ENCODE measurements at regions not wholly inside any gene's neighbourhood (a gene's known extent, or its start where the extent isn't known, plus 50 kb on each side); places are given as distances from the start of the nearest gene placed in this dataset.

DNA sequence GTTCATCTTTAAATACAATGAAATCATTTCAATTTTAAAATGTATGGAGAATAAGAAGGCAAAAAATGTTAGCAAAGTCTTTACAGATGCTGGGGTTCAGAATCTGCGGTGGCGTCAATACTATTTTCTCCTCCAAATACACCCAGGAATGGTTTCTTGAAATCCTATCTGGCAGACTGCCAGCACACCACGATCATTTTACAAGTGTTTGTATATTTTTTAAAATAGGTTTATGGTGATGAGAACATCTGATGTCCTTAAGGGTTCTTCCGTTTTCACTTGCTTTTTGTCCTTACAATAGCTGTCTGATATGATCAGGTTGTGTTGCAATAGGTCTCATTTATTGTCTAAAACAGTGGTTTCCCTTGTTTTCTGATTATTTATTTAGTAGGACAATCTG, 89.6 kb downstream of the CMPK2 start:
- POLR2A ChIA-PET (ENCODE audit: partially characterized antibody): no interaction called here
- H2BK5ac ChIP-seq (ENCODE audit: low read depth, low read length): no peak overlapping the region
- peaks cover 0 to 10% (median 2%) of the 10 kb centered on the region in 4 experiments; a peak in 3 of 7 replicates for H3K4me1 ChIP-seq (replicated peaks in 1 of 4; ENCODE audit: control insufficient read depth in 3 of 4, insufficient read depth in 4 of 4, low read length in 3 of 4)
- no peak overlapping the region for H3K4me2 ChIP-seq (ENCODE audit: insufficient read depth in 1 of 2, low read depth in 2 of 2, low read length in 2 of 2)
- no peak overlapping the region for H4K5ac ChIP-seq (ENCODE audit: insufficient read length, low read depth, low read length)
- H3K79me2 ChIP-seq (ENCODE audit: control insufficient read depth in 1 of 2, insufficient read depth in 2 of 2, low read length in 2 of 2): no peaks in the 10 kb centered on the region
- H2AFZ ChIP-seq (ENCODE audit: low read length): no peak overlapping the region
- CTCF ChIA-PET (ENCODE audit: partially characterized antibody): interaction anchor here (0.6 to 2.2 kb wide), 2 partner anchors 13 to 1445 kb away, joined by 3 to 7 read pairs; no protein-coding TSS in a partner anchor
- H3K18ac ChIP-seq (ENCODE audit: extremely low read depth, low read length): no peak overlapping the region
- 95% methylated on average over 4 of the region's 4 CpGs; no CpG with 5 or more reads in 1 of the 2 experiments for WGBS, 2 experiments (ENCODE audit: extremely low coverage in 1 of 2, insufficient coverage in 1 of 2, insufficient read length in 1 of 2, insufficient replicate concordance in 2 of 2, low coverage in 1 of 2, low lambda C conversion rate in 2 of 2, missing lambda C conversion rate in 1 of 2)
- TF ChIP-seq RFX5 (IDR thresholded peaks at IDR 0.05; ENCODE audit: borderline replicate concordance, low read depth, low read length) (no peak), SP4 (IDR thresholded peaks at IDR 0.05; ENCODE audit: low read length) (no peak), SIRT6 (IDR thresholded peaks at IDR 0.05; ENCODE audit: low read length) (no peak), TCF12 (IDR thresholded peaks at IDR 0.05; ENCODE audit: low read depth, low read length) (no peak), CREB1 (IDR thresholded peaks at IDR 0.05) (no peak), ATF3 (IDR thresholded peaks at IDR 0.05; ENCODE audit: insufficient read depth, low read depth, low read length) (no peak), E2F6 (IDR thresholded peaks at IDR 0.05) (no peak), KDM1A (IDR thresholded peaks at IDR 0.05; ENCODE audit: borderline replicate concordance, low read length) (no peak)
- no peak overlapping the region for H2BK12ac ChIP-seq (ENCODE audit: low read depth, low read length)
- no peaks in the 10 kb centered on the region for H3K36me3 ChIP-seq (ENCODE audit: control insufficient read depth in 2 of 4, insufficient read depth in 4 of 4, low read length in 3 of 4)
- H3K56ac ChIP-seq (replicated peaks; ENCODE audit: insufficient read length, low read depth, low read length): no peak overlapping the region
- no peak overlapping the region for H2BK120ac ChIP-seq (replicated peaks; ENCODE audit: low read depth, low read length)
- no peaks in the 10 kb centered on the region for H3K79me1 ChIP-seq (ENCODE audit: low read depth, low read length)
- H3K23me2 ChIP-seq (ENCODE audit: low read depth, low read length): no peaks in the 10 kb centered on the region
- H3K4ac ChIP-seq (replicated peaks; ENCODE audit: insufficient read length, low read depth, low read length): no peak overlapping the region
- no peak overlapping the region for H3K27ac ChIP-seq (ENCODE audit: low read depth, low read length)
- no peak overlapping the region for H4K91ac ChIP-seq (replicated peaks; ENCODE audit: insufficient read length, low read length)
- no peak overlapping the region for H3K4me3 ChIP-seq (ENCODE audit: extremely low read depth in 1 of 4, insufficient read depth in 2 of 4, low read depth in 3 of 4, low read length in 4 of 4)
- H4K20me1 ChIP-seq (replicated peaks in 1 of 2; ENCODE audit: control insufficient read depth in 1 of 2, insufficient read depth in 2 of 2, low read length in 2 of 2): no peaks in the 10 kb centered on the region
- no peak overlapping the region for H3K9ac ChIP-seq (replicated peaks in 1 of 4; ENCODE audit: extremely low read depth in 1 of 4, low read depth in 3 of 4, low read length in 3 of 4)
- H3K27me3 ChIP-seq (replicated peaks in 1 of 4; ENCODE audit: control insufficient read depth in 3 of 4, extremely low read depth in 1 of 4, insufficient read depth in 3 of 4, low read length in 3 of 4): no peaks in the 10 kb centered on the region
- H3K23ac ChIP-seq (ENCODE audit: insufficient read length): no peak overlapping the region
- H4K8ac ChIP-seq (ENCODE audit: extremely low read depth, insufficient read depth, low read length): no peak overlapping the region
- no peak overlapping the region for H2BK20ac ChIP-seq (ENCODE audit: low read length)
- no peak for DNase-seq (ENCODE audit: low read depth in 1 of 2, low spot score in 2 of 2)
- H2BK15ac ChIP-seq (ENCODE audit: low read length): no peak overlapping the region
- peaks cover 0 to 5% of the 10 kb centered on the region in 2 experiments; a peak in 1 of 4 replicates for H3K9me3 ChIP-seq (ENCODE audit: insufficient read depth in 2 of 2, low read depth in 1 of 2, low read length in 1 of 2)
- no peak overlapping the region for H3K14ac ChIP-seq (ENCODE audit: insufficient read length)
- no peak overlapping the region for H2AK5ac ChIP-seq (ENCODE audit: low read depth, low read length)
- FAIRE-seq: no peak

Measured in H1 (cell line).